Glomerular visceral epithelial cell (primary cell): ENCODE measurements at regions not wholly inside any gene's neighbourhood (a gene's known extent, or its start where the extent isn't known, plus 50 kb on each side); places are given as distances from the start of the nearest gene placed in this dataset.
"Not testable (repeated sequence)": the region's sequence is repeated elsewhere in the genome, so short reads cannot be mapped to it uniquely, and the experiment has no call there.

Experiments used
- DNase-seq: peaks from one replicate; pipeline ENCODE4 v3.0.0-alpha.2; 2016; ENCODE audit errors: extremely low spot score

DNA sequence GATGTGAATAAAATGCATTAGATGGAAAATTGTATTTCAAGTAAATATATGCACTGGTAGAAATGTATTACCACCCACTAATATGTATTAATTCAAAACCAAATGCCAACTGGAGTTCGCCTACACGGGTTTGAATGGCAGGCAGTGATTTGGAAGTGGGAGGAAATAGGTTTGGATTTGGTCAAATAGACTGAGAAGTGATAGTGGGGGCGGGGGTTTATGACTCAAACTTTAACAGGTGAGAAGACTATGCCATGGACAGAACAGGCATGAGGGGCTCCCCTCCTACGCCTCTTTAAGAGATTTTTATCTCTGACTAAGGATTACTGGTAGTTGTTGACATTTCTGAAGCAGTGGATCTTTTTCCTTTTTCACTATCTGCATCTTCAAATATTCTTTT lies 677.8 kb downstream of the NTRK3 start:
- DNase-seq = no peak

DNA sequence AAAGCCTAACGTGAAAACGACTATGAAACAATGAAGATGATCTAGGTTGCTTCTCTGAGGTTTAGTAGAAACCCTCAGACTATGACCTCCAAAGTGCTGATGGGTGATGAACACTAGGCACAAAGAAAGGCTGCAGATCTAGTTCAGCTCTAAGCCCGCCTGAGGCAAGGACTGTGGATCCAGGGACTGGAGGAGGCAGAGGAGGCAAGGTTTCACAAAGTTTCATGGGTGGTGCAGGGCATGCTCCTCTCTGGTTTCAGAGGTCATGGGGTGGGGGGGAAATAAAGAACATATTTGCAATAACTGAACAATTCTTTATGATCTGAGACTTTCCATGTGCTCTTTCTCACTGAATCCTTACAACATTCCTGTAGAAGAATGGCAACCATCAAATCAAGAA lies 679.2 kb downstream of the NTRK3 start:
- DNase-seq = no peak

DNA sequence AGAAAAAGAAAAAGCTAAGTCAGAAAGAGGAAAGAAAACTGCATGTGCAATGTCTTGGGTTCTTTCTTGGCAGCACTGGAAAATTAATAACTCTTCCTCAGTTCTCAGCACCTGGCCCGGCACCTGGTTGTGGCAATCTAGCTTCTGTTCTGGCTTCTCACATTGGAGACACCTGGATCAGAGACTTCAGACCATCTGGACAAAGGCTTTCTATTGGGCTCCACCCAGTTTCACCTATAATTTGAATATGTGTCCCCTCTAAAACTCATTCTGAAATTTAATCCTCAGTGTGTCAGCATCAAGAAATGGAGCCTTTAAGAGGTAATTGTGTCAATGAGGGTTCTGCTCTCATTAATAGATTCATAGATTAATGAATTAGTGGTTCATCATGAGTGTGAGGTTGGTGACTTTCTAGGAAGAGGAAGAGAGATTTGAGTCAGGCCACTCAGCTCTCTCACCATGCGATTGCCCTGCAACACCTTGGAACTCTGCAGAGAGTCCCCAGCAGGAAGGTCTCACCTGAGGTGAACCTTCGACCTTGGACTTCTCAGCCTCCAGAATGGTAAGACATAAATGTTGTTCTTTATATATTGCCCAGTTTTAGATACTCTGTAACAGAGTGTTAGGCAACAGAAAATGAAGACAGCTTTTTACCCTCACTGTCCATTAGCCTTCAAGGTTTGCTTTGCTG lies 679.9 kb downstream of the NTRK3 start:
- no peak for DNase-seq

DNA sequence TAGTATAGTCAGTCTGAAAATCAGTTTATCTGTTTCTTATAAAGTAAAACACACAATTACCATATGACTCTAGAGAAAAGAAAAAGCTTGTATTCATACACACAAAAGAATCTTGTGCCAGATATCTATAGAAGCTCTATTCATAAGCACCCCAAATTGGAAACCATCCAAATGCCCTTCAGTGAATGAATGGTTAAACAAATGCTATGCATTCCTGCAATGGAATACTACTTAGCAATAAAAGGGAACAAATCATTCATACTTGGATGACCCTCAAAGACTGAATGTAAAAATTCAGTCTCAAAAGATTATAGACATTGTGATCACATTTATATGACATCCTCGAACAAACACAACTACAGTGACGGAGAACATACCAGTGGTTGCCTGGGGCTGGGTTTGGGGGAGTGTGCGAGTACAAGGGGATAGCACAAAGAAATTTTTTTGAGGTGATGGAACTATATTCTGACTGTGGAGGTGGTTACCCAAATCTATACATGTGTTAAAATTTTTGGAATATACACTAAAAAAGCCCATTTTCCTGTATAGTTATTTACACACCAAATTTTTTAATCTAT lies 680.6 kb downstream of the NTRK3 start:
- no peak for DNase-seq

DNA sequence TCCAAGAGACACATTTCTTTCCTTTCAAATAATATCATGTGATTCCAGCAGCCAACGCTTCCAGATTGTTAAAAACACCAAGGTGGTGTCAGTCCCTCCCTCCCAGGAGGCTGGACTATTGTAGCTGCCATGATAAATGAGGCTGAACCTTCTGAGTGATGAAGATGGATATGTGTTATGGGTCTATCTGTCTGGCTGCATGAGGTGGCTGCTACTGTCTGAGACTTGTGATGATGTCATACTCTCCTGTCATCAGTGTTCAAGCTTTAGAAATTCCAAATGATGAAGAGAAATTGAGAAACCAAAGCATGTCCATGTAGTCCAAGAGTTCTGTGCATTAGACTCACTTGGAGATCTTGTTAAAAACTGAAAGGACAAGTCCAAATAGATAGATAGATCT lies 683.0 kb downstream of the NTRK3 start:
- no peak for DNase-seq

DNA sequence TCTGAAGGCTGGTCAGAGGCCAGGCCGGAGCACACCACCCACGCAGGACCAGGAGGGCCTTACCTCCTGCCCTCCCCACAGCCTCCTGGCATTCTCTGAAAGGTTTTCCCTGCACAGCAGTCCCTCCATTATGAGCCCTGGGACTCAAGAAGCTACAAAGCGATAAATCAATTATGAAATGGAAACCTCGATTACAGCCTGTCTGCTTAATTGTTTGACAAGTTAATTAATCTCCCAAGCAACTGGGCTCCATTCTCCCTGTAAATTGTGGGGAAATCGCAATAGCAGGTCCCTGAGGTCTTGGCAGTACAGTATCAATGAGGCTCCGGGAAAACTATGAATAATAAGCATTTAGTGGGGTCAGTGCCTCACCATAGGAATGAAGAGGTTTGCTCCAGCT lies 683.5 kb downstream of the NTRK3 start:
- no peak for DNase-seq

DNA sequence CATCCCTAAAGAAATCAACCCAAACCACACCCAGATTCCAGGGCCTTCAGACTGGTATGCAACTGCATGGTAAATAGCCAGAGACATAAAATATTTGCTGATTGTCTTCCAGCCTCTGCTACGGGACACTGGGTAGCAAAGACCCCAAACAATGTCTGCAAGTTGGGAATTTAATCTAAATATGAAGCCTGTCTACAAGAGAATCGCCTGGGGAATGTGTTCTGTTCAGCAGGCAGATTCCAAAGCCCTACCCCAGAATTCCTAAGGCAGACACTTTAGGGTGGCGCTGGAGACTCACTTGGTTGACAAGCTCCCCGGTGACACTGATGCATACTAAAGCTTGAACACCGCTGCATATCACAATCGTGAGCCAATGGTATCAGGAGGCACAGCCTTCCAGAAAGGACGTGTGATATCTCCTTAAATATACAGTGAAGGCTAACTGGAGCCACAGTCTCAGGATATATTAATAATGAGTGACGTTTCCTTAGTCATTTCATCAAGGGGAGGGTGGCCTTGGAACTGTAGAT lies 684.1 kb downstream of the NTRK3 start:
- DNase-seq = no peak

DNA sequence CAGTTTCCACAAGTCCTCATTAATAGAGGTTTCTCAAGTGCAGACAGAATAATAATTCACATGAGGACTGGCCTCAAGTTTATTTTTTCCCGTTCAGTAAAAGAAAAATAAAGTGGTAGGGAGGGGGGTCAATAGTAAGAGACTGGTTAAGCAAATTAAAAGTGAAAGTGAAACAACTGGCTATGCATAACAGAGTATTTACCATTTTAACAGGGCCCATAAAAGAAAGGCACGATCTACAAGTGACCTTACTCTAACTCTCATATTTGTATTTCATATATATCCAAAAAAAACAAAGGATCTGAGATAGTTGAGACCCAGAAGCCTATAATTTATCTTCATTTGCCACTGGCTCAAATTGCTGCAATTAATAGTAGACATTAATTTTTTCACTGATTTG lies 686.3 kb downstream of the NTRK3 start:
- peak; percentile 21 for DNase-seq

DNA sequence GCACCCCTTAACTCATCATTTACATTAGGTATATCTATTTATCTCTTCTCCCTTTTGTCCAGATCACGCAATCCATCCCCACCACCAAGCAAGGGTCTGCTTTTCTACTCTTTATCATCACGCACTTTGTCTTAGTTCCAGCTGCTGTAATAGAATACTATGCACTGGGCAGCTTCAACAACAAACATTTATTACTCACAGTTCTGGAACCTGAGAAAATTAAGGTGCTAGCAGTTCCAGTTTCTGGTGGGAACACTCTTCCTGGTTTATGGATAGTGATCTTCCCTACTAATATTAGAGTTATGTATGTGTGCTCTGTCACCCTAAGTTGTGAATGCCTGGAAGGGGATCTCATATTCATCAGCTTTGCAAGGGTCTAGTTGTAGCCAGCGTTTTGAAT lies 687.0 kb downstream of the NTRK3 start:
- no peak for DNase-seq

DNA sequence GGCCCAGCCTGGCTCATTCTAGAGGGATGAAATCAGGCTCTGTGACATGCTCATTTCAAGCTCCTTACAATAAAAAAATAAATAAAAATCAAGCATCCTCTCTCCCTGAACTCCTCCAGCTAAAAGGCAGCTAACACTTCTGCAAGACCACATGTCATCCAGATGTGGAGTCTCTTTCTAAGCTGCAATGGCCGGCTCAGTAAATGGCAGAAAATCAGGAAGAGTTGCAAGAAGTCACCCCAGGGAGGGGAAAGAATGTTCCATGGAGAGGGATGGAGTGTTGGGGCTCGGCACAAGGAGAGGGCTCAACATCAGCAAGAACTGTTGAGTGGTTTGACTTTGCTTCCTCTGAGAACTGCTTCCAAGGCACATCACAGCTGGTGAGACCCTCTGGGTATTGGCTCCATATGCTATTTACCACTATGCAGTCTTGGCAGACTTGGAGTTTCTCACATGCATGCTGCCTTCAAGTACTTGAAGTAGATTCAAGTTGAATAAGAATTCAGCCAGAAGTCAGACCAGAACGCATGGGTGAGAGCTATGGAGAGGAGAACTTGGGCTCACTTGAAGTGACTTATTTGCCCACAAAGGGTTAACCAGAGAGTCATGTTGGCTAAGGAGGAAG lies 689.0 kb downstream of the NTRK3 start:
- no peak for DNase-seq

DNA sequence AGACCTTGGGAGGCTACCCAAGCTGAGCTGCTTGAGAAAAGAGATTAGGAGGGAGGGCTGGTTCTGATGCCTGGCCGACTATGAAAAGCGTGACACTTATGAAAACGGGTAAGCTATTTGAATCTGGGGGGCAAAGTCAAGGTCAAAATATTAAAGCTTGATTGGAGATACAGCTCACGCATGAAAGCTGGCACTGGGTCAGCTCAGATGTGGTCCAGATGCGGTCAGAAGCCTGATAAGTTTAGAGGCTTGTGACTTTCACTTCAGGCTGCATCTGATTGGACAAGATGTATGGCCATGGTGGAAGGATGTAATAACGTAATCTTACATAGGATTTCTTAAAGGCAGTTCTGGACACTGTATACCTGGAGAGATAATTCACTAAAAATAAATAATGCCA lies 690.3 kb downstream of the NTRK3 start:
- no peak for DNase-seq

DNA sequence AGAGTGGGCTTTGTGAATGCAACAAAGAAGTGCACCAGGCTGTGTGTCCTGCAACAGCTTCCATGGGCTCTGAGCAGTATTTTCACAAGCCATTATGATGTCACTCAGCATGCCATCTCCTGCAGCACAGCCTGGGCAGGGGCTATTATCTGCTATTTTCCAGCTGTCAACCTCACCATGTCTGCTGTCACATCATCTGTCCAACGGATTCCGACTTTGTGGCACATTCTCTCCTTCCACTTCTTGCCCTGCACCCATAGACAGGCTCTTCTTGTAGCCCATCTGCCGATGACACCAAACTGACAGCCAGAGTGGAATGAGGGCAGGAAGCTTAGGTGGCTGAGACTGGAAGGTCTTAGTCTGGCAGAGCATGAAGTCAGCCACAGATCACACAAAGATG lies 691.9 kb downstream of the NTRK3 start:
- no peak for DNase-seq

DNA sequence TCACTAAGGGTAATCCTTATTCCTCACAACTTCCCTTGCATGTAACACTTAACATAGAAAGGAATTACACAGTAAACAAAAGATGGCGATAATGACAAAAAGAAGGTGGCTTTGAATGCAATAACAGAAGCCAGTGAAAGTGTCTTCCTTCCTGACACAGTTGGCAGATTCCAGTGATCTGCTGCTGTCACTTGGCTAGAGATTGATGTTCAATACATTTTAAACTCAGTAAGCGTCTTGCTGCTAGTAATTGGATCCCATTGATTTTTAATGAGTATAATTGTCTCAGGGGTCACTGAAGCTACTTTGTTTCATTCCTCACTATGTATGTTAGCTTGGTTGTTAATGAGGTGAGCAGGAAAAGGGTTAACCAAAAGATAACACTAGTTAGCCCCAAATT lies 692.7 kb downstream of the NTRK3 start:
- no peak for DNase-seq

DNA sequence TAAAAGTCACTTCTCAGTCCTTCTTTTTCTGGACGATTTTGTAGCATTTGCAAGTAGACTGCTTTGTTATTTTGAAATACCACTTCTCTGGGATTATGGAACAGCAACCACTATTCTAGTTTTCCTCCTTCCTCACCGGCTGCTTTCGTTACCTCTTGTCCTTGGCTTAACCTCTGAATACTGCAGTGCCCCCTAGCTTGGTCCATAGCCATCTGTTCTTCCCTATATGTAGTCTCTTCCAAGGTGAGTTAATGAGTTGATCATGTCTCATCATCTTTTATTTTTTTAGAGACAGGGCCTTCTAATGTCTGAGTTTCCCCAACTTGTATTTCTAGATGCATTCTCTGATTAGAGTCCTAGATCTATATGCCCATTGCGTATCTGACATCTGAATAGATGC lies 694.3 kb downstream of the NTRK3 start:
- no peak for DNase-seq

DNA sequence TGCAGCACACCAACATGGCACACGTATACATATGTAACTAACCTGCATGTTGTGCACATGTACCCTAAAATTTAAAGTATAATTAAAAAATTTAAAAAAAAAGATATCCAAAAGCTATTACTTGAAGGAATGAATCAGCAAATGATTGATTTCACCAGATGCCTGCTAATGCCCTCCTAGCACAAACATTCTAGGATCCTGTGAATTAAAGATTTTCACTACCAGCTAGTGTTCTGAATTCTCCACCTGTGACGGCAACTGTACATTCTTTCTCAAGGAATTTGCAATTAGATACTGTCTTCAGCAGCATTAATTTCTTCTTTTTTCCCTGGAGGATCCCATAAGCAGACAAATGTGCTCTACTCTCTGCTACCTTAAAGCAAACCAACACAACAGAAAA lies 694.9 kb downstream of the NTRK3 start:
- DNase-seq = no peak

DNA sequence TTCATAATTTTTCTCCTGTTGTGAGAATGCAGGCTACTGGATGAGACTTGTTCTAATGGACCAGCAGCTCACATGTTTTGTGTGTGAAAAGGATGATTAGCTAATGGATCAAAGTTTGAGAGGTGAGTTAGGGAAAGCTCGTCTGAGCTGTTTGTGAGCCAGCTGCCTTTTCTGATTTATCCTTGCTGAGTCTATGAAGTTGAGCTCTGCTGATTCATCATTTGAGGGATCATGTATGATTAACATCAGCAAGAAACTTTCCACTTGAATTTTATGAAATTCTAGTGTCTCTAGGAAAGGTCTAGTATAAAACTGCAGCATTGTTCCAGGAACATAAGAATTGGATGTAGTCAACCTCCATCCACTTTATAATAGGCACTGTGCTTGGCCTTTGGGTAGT lies 698.7 kb downstream of the NTRK3 start:
- DNase-seq = peak; percentile 18

DNA sequence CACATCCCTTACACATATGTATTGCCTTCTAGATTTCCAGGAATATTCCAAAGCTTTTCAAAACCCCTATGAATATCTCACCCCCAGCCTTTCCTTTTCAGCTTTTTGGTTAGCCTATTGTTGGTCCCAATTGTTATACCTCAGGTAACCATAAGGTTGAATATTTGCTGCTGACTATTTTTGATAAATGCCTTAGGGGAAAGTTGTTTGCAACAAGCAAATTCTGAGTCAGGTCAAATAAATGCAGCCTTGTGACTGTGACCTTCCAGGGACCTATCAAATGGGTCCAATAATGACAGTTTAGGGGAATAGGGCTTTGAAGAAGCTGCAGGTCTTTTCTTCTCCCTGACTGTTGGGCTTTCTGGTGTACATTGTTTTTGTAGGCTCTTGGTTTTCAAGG lies 699.7 kb downstream of the NTRK3 start:
- no peak for DNase-seq

DNA sequence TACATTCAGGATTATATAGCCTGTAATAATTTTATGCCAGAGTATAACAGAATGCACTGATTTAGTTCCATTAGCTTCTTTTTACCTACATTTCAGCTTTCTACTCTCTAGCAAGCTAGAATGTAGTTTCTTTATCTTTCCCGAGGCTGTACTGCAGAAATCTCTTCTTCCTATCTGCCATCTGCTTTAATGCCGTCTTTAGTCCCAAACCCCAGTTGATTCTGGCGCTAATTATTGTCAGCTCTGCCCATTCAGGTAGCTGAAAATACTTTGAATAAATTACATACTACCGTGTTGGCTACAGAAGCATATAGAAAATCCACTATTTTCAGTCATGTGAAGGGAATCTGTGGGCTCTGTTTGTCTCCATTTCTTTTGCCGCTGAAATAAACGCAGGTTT lies 706.7 kb downstream of the NTRK3 start:
- DNase-seq = no peak

DNA sequence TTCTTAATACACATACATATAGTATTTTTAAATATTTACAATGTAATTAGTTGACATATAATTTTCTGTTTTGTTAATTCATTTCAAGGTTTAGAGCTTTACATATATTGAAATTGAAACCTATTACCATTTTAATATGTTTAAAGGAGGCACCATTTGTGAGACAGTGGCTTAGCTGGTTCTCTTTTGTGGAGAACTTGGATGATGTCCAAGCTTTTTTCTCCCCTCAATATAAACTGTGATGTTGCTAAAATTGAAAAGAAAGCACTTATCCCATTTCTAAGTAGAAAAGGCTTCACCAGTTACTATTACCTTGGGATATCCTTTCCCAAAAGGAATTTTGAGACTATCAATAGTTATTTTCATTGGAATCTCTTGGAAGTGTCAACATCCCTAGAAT lies 707.2 kb downstream of the NTRK3 start:
- no peak for DNase-seq

DNA sequence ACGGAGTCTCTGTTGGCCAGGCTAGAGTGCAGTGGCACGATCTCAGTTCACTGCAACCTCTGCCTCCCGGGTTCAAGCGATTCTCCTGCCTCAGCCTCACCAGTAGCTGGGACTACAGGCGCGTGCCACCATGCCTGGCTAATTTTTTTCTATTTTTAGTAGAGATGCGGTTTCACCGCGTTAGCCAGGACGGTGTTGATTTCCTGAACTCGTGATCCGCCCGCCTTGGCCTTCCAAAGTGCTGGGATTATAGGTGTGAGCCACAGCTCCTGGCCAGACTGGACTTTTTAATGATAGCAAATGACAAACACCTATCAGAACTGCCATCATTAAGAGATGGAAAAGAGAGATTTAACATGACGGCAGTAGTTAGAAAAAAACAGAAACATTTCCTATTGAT lies 707.9 kb downstream of the NTRK3 start:
- DNase-seq = not testable (repeated sequence)

DNA sequence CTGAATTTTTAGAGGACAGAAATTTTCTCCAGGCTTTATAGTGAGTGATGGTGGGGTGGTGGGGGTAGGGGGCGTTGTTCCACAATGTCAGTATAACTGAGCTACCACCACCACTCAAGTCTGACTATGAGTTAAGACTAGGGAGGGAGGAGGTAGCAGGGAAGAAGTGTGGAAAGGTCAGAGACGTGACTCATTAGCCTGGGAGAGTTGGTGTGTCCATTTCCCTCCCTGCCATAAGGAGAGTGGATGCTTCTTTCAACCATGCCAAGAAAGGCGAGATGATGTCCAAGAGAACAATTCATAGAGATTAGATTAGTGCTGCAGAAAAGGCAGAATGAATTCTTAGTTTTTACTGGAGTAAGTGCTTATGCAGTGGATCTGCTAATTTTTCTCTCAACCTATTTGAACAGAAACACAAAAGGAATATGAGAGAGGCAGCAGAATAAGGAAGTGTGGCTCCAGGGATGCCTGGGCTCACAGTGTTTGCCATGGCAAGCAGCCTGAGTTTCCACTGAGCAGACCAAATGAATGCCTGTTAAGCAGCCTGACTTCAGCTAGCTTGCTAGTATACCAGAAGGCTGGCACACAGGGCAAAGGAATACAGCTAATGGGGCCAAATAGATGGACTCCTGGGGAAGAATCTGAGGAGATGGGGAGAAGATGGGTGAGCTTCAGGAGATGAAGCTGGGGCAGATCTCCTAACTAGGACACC lies 708.9 kb downstream of the NTRK3 start:
- peak; percentile 20 for DNase-seq

DNA sequence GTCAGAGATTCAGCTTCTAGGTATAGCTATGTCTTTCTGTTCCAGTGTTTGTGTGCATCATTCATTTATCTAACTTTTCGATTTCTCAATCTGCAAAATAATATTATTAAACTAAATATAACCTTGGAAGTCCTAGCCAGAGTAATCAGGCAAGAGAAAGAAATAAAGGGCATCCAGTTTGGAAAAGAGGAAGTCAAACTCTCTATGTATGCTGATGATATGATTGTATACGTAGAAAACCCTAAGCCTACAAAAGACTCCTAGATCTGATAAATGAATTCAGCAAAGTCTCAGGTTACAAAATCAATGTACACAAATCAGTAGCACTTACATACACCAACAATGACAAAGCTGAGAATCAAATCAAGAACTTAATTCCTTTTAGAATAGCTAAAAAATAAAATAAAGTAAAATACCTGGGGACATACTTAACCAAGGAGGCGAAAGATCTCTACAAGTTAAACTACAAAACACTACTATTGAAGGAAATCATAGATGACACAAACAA lies 718.2 kb downstream of the NTRK3 start:
- no peak for DNase-seq

DNA sequence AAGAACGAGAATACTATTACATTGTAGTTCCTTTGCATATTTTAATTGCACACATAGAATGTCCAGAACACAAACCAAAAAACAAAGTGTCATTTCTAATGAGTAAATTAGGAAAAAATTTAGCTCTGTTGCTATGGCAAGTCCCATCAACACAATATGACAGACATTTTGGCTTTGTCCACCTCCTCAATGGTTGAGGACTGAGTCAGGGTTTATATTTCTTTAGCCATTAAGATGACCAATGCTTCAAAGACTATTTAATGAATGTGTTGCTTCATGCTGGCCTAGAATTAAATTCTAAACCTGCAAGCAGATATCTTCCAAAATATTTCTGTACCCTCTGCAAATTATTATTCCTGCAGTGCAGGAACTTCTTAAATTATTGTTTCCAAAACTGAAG lies 719.2 kb downstream of the NTRK3 start:
- no peak for DNase-seq
